GM23248 (cell line): ENCODE measurements at regions not wholly inside any gene's neighbourhood (a gene's known extent, or its start where the extent isn't known, plus 50 kb on each side); places are given as distances from the start of the nearest gene placed in this dataset.

ENCODE experiments used
- DNase-seq: peaks from one replicate; pipeline ENCODE4 v3.0.0-alpha.2; 2015
- H2AFZ ChIP-seq: fragments of 200-600 bp; sonication (generic); 2 replicates; pipeline ENCODE4 v1.6.1; 2016; ENCODE audit warnings: antibody characterized with exemption
- H3F3A ChIP-seq: fragments of 200-600 bp; sonication (generic); 2 replicates; pipeline ENCODE4 v1.6.1; 2016; ENCODE audit warnings: mild to moderate bottlenecking, antibody characterized with exemption, mixed run types; ENCODE audit not compliant: insufficient read depth
- H3K27ac ChIP-seq: fragments of 200-600 bp; sonication (generic); 2 replicates; pipeline ENCODE4 v1.5.1; 2016; ENCODE audit warnings: mild to moderate bottlenecking
- H3K27me3 ChIP-seq: fragments of 200-600 bp; sonication (generic); replicated peaks from 2 replicates; pipeline ENCODE4 v1.6.1; 2016; ENCODE audit warnings: mild to moderate bottlenecking; ENCODE audit not compliant: insufficient read depth
- H3K36me3 ChIP-seq: fragments of 200-600 bp; sonication (generic); 2 replicates; pipeline ENCODE4 v1.6.1; 2016; ENCODE audit warnings: low read depth, mild to moderate bottlenecking
- H3K4me1 ChIP-seq: fragments of 200-600 bp; sonication (generic); 2 replicates; pipeline ENCODE4 v1.6.1; 2016; ENCODE audit warnings: mild to moderate bottlenecking; ENCODE audit not compliant: insufficient read depth
- H3K4me2 ChIP-seq: fragments of 200-600 bp; sonication (generic); one replicate; pipeline ENCODE4 v1.6.1; 2016; ENCODE audit warnings: mild to moderate bottlenecking; ENCODE audit not compliant: unreplicated experiment
- H3K4me3 ChIP-seq: fragments of 200-600 bp; sonication (generic); 2 replicates; pipeline ENCODE4 v1.5.1; 2016; ENCODE audit warnings: mild to moderate bottlenecking
- H3K79me2 ChIP-seq: fragments of 200-600 bp; sonication (generic); 2 replicates; pipeline ENCODE4 v1.6.1; 2016; ENCODE audit warnings: mild to moderate bottlenecking; ENCODE audit not compliant: insufficient read depth
- H3K9ac ChIP-seq: fragments of 200-600 bp; sonication (generic); 2 replicates; pipeline ENCODE4 v1.6.1; 2016; ENCODE audit warnings: mild to moderate bottlenecking
- H3K9me2 ChIP-seq: fragments of 200-600 bp; sonication (generic); 2 replicates; pipeline ENCODE4 v1.6.1; 2016; ENCODE audit warnings: mixed run types, mild to moderate bottlenecking, moderate library complexity; ENCODE audit not compliant: insufficient read depth
- H3K9me3 ChIP-seq: fragments of 200-600 bp; sonication (generic); one replicate; pipeline ENCODE4 v1.6.1; 2017; ENCODE audit warnings: low read depth
- H4K20me1 ChIP-seq: fragments of 200-600 bp; sonication (generic); 2 replicates; pipeline ENCODE4 v1.6.0; 2016; ENCODE audit not compliant: insufficient read depth
- EZH2 ChIP-seq: fragments of 200-600 bp; sonication (generic); IDR thresholded peaks from 2 replicates; pipeline ENCODE4 v1.6.1; 2018; ENCODE audit warnings: antibody characterized with exemption, mild to moderate bottlenecking; ENCODE audit not compliant: insufficient read depth, poor library complexity, severe bottlenecking
- EZH2phosphoT487 ChIP-seq: fragments of 200-600 bp; sonication (generic); IDR thresholded peaks from 2 replicates; pipeline ENCODE4 v1.6.1; 2018; ENCODE audit warnings: antibody characterized with exemption, moderate library complexity, mild to moderate bottlenecking, low read depth; ENCODE audit not compliant: insufficient read depth
- WGBS, 2 experiments: methylation state at CpG; one replicate each; pipeline ENCODE4 v1.1.6; 2015 to 2017; ENCODE audit warnings: low lambda C conversion rate in 2 of 2, low coverage in 1 of 2; ENCODE audit errors: missing lambda C conversion rate in 2 of 2; 5-methylcytosine and 5-hydroxymethylcytosine counted together
- in situ Hi-C: fragments of 300-500 bp; cut with MboI; formaldehyde crosslinking; loops from 2 replicates; pipeline ENCODE4 v1.15.0; 2020

DNA sequence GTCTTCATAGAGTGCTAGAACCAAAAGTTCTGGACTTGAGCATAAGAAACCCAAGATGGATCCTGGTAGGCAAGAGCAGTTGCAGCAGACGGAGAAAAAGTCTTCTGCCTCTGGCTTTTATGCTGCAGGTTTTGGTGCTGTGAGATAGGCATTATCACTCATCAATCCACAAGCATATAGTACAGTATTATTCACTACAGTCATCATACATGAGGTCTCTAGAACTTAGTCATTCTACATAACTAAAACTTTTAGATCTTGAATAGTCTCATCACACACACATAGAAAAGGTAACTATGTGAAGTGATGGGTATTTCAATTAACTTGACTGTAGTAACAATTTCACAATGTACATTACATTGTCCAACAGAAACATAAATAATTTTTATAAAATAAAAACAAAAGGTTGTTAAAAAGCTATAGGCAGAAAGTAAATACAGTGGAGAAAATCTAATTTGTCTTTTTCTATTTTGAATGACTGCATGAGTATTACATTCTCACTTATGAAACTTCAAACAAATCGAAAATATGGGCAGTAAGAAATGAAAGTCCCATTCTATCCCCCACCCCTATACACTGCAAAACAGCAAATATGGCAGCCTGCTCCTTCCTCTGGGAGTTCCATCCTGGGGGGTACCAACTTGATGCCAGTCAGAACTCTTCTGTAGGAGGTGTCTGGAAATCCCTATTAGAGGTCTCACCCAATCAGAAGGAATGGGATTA lies 534.3 kb upstream of the ACVR2A start:
- Histone ChIP-seq H3K4me3 (no peak overlapping the region), H3K27ac (no peak overlapping the region), H3K9me3 (no peaks in the 10 kb centered on the region), H3K79me2 (no peaks in the 10 kb centered on the region), H3K9me2 (no peaks in the 10 kb centered on the region), H2AFZ (no peak overlapping the region), H3K36me3 (no peaks in the 10 kb centered on the region), H3K4me1 (no peaks in the 10 kb centered on the region), H4K20me1 (no peaks in the 10 kb centered on the region), H3K4me2 (no peak overlapping the region), H3K27me3 (no peaks in the 10 kb centered on the region), H3K9ac (no peak overlapping the region), H3F3A (no peaks in the 10 kb centered on the region)
- TF ChIP-seq EZH2 (no peak), EZH2phosphoT487 (no peak)
- in situ Hi-C loops, result no loop called here
- no peak for DNase-seq
- 42 to 43% methylated on average over 2 of the region's 2 CpGs for WGBS, 2 experiments

DNA sequence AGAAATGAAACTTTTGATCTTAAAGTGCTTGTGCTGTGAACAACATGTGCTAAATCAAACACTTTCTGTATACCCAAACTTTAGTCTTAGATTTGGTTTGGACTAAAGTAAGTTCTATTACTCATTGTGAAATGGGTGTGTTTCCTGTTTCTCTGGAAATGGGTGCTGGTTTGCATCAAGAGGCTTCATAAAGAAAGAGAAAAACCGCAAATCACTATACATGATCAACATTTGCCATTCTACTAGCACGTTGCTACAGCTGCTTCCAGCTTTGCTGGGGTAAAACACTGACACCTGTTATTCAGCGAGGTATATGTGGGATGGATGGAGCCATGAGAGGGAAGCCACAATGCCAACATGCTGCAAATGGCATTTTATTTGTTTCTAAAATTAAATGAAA lies 547.0 kb upstream of the ACVR2A start:
- Histone ChIP-seq H3K9me3 (no peaks in the 10 kb centered on the region), H3K36me3 (no peaks in the 10 kb centered on the region)
- in situ Hi-C loops, result no loop called here

GRCh38 chr2:147294825-147295392 lies 549.9 kb upstream of the ACVR2A start:
- WGBS, 2 experiments, result 64 to 65% methylated on average over 2 of the region's 2 CpGs
- no peaks in the 10 kb centered on the region for H3K9me3 ChIP-seq
- no peaks in the 10 kb centered on the region for H3K27me3 ChIP-seq
- no peaks in the 10 kb centered on the region for H3F3A ChIP-seq
- H3K4me1 ChIP-seq, result no peaks in the 10 kb centered on the region
- no peaks in the 10 kb centered on the region for H3K36me3 ChIP-seq
- TF ChIP-seq EZH2phosphoT487 (no peak), EZH2 (no peak)
- no peak overlapping the region for H3K4me3 ChIP-seq
- in situ Hi-C loops, result no loop called here
- H2AFZ ChIP-seq, result no peak overlapping the region
- no peaks in the 10 kb centered on the region for H3K9me2 ChIP-seq
- no peak overlapping the region for H3K27ac ChIP-seq
- H3K4me2 ChIP-seq, result no peak overlapping the region
- no peaks in the 10 kb centered on the region for H3K79me2 ChIP-seq
- no peaks in the 10 kb centered on the region for H4K20me1 ChIP-seq
- DNase-seq, result no peak
- no peak overlapping the region for H3K9ac ChIP-seq

More for the DNA sequence above, 547.0 kb upstream of the ACVR2A start:
- no peaks in the 10 kb centered on the region for H4K20me1 ChIP-seq
- no peaks in the 10 kb centered on the region for H3K27me3 ChIP-seq
- no peak overlapping the region for H3K4me2 ChIP-seq
- H3K9ac ChIP-seq, result no peak overlapping the region
- no peak for TF ChIP-seq EZH2
- TF ChIP-seq EZH2phosphoT487, result no peak
- DNase-seq, result no peak
- 42 to 44% methylated on average over 3 of the region's 3 CpGs for WGBS, 2 experiments
- no peaks in the 10 kb centered on the region for H3K79me2 ChIP-seq
- no peak overlapping the region for H2AFZ ChIP-seq
- no peaks in the 10 kb centered on the region for H3K9me2 ChIP-seq
- no peaks in the 10 kb centered on the region for H3K4me1 ChIP-seq
- H3K4me3 ChIP-seq, result no peak overlapping the region
- H3F3A ChIP-seq, result no peaks in the 10 kb centered on the region
- H3K27ac ChIP-seq, result no peak overlapping the region

- in situ Hi-C loops, result no loop called here
- no peak overlapping the region for H3K4me2 ChIP-seq
- no peaks in the 10 kb centered on the region for H4K20me1 ChIP-seq
Observed at GRCh38 chr2:147293991-147294824, 550.6 kb upstream of the ACVR2A start.

More at GRCh38 chr2:147293991-147294824, 550.6 kb upstream of the ACVR2A start:
- H3K9me3 ChIP-seq, result no peaks in the 10 kb centered on the region
- H2AFZ ChIP-seq, result no peak overlapping the region
- TF ChIP-seq EZH2phosphoT487 (no peak), EZH2 (no peak)
- DNase-seq, result no peak
- H3F3A ChIP-seq, result no peaks in the 10 kb centered on the region
- no peaks in the 10 kb centered on the region for H3K27me3 ChIP-seq
- H3K4me1 ChIP-seq, result no peaks in the 10 kb centered on the region
- no peak overlapping the region for H3K4me3 ChIP-seq
- H3K79me2 ChIP-seq, result no peaks in the 10 kb centered on the region
- H3K27ac ChIP-seq, result no peak overlapping the region
- no peaks in the 10 kb centered on the region for H3K36me3 ChIP-seq
- no peak overlapping the region for H3K9ac ChIP-seq
- 63 to 70% methylated on average over 4 of the region's 4 CpGs for WGBS, 2 experiments
- no peaks in the 10 kb centered on the region for H3K9me2 ChIP-seq
